ENCODE measurements at regions not wholly inside any gene's neighbourhood (a gene's known extent, or its start where the extent isn't known, plus 50 kb on each side); places are given as distances from the start of the nearest gene placed in this dataset.

- no peaks in the 10 kb centered on the region for H3K4me1 Mint-ChIP-seq (ENCODE audit: low read depth)
- peaks cover 41% of the 10 kb centered on the region for H3K27me3 Mint-ChIP-seq
- H3K36me3 Mint-ChIP-seq (ENCODE audit: low read depth) = no peaks in the 10 kb centered on the region
- no peak overlapping the region for H3K27ac Mint-ChIP-seq
- H3K9me3 Mint-ChIP-seq = peaks cover 2% of the 10 kb centered on the region
- DNase-seq = no peak
- H3K4me3 Mint-ChIP-seq = no peak overlapping the region
Observed at GRCh38 chr7:42987648-42988214, 55.6 kb downstream of the MRPL32 start.

GRCh38 chr7:42991024-42991423 lies 58.8 kb downstream of the MRPL32 start:
- H3K4me3 Mint-ChIP-seq = no peak overlapping the region

GRCh38 chr7:42991913-42992591 lies 59.9 kb downstream of the MRPL32 start:
- no peaks in the 10 kb centered on the region for H3K9me3 Mint-ChIP-seq
- no peak for DNase-seq
- H3K4me1 Mint-ChIP-seq (ENCODE audit: low read depth) = no peaks in the 10 kb centered on the region
- no peak overlapping the region for H3K27ac Mint-ChIP-seq
- H3K36me3 Mint-ChIP-seq (ENCODE audit: low read depth) = no peaks in the 10 kb centered on the region
- peaks cover 42% of the 10 kb centered on the region for H3K27me3 Mint-ChIP-seq
- H3K4me3 Mint-ChIP-seq = no peak overlapping the region

More at GRCh38 chr7:42991024-42991423, 58.8 kb downstream of the MRPL32 start:
- no peak for DNase-seq
- Mint-ChIP-seq H3K27ac (no peak overlapping the region), H3K36me3 (ENCODE audit: low read depth) (no peaks in the 10 kb centered on the region), H3K27me3 (peaks cover 52% of the 10 kb centered on the region), H3K9me3 (peaks cover 1% of the 10 kb centered on the region), H3K4me1 (ENCODE audit: low read depth) (no peaks in the 10 kb centered on the region)

GRCh38 chr7:42993038-42993437 lies 60.9 kb downstream of the MRPL32 start:
- H3K36me3 Mint-ChIP-seq (ENCODE audit: low read depth) = no peaks in the 10 kb centered on the region
- H3K27me3 Mint-ChIP-seq = peaks cover 39% of the 10 kb centered on the region
- H3K9me3 Mint-ChIP-seq = no peaks in the 10 kb centered on the region
- H3K27ac Mint-ChIP-seq = no peak overlapping the region
- no peaks in the 10 kb centered on the region for H3K4me1 Mint-ChIP-seq (ENCODE audit: low read depth)
- no peak for DNase-seq
- no peak overlapping the region for H3K4me3 Mint-ChIP-seq

- DNase-seq = no peak
- no peak overlapping the region for H3K27ac Mint-ChIP-seq
- H3K36me3 Mint-ChIP-seq (ENCODE audit: low read depth) = no peaks in the 10 kb centered on the region
- H3K27me3 Mint-ChIP-seq = peaks cover 43% of the 10 kb centered on the region
- no peaks in the 10 kb centered on the region for H3K9me3 Mint-ChIP-seq
- no peak overlapping the region for H3K4me3 Mint-ChIP-seq
- no peaks in the 10 kb centered on the region for H3K4me1 Mint-ChIP-seq (ENCODE audit: low read depth)
Observed at GRCh38 chr7:42994096-42994495, 61.9 kb downstream of the MRPL32 start.

GRCh38 chr7:42997611-42998010 lies 65.4 kb downstream of the MRPL32 start:
- no peak for DNase-seq
- Mint-ChIP-seq H3K4me1 (ENCODE audit: low read depth) (no peaks in the 10 kb centered on the region), H3K36me3 (ENCODE audit: low read depth) (no peaks in the 10 kb centered on the region), H3K27me3 (peaks cover 34% of the 10 kb centered on the region), H3K4me3 (no peak overlapping the region), H3K27ac (no peak overlapping the region), H3K9me3 (no peaks in the 10 kb centered on the region)

GRCh38 chr7:43004082-43004481 lies 71.9 kb downstream of the MRPL32 start:
- peaks cover 4% of the 10 kb centered on the region for H3K4me1 Mint-ChIP-seq (ENCODE audit: low read depth)
- DNase-seq = no peak
- no peaks in the 10 kb centered on the region for H3K9me3 Mint-ChIP-seq
- H3K36me3 Mint-ChIP-seq (ENCODE audit: low read depth) = no peaks in the 10 kb centered on the region
- H3K27ac Mint-ChIP-seq = no peak overlapping the region
- H3K27me3 Mint-ChIP-seq = peaks cover 38% of the 10 kb centered on the region
- no peak overlapping the region for H3K4me3 Mint-ChIP-seq

- Mint-ChIP-seq H3K27ac (no peak overlapping the region), H3K27me3 (peaks cover 40% of the 10 kb centered on the region), H3K4me3 (no peak overlapping the region), H3K4me1 (ENCODE audit: low read depth) (peaks cover 4% of the 10 kb centered on the region), H3K9me3 (no peaks in the 10 kb centered on the region), H3K36me3 (ENCODE audit: low read depth) (no peaks in the 10 kb centered on the region)
- DNase-seq = no peak
Observed at GRCh38 chr7:43006008-43006407, 73.8 kb downstream of the MRPL32 start.

- H3K36me3 Mint-ChIP-seq (ENCODE audit: low read depth) = no peaks in the 10 kb centered on the region
- no peak for DNase-seq
Observed at GRCh38 chr7:43010061-43010460, 77.9 kb downstream of the MRPL32 start.

GRCh38 chr7:43011879-43012278 lies 79.7 kb downstream of the MRPL32 start:
- Mint-ChIP-seq H3K36me3 (ENCODE audit: low read depth) (no peaks in the 10 kb centered on the region), H3K9me3 (peaks cover 2% of the 10 kb centered on the region), H3K27me3 (peaks cover 62% of the 10 kb centered on the region), H3K27ac (no peak overlapping the region), H3K4me3 (no peak overlapping the region), H3K4me1 (ENCODE audit: low read depth) (no peaks in the 10 kb centered on the region)
- DNase-seq = no peak

More at GRCh38 chr7:43010061-43010460, 77.9 kb downstream of the MRPL32 start:
- Mint-ChIP-seq H3K4me3 (no peak overlapping the region), H3K4me1 (ENCODE audit: low read depth) (no peaks in the 10 kb centered on the region), H3K27ac (no peak overlapping the region), H3K9me3 (peaks cover 2% of the 10 kb centered on the region), H3K27me3 (peaks cover 52% of the 10 kb centered on the region)

GRCh38 chr7:43014406-43014805 lies 82.2 kb downstream of the MRPL32 start:
- Mint-ChIP-seq H3K27ac (no peak overlapping the region), H3K9me3 (peaks cover 2% of the 10 kb centered on the region), H3K4me1 (ENCODE audit: low read depth) (no peaks in the 10 kb centered on the region), H3K4me3 (no peak overlapping the region), H3K27me3 (peaks cover 59% of the 10 kb centered on the region), H3K36me3 (ENCODE audit: low read depth) (no peaks in the 10 kb centered on the region)
- no peak for DNase-seq

- no peak for DNase-seq
- Mint-ChIP-seq H3K27ac (no peak overlapping the region), H3K9me3 (peaks cover 2% of the 10 kb centered on the region), H3K4me1 (ENCODE audit: low read depth) (no peaks in the 10 kb centered on the region), H3K27me3 (peaks cover 60% of the 10 kb centered on the region), H3K36me3 (ENCODE audit: low read depth) (no peaks in the 10 kb centered on the region), H3K4me3 (no peak overlapping the region)
Observed at GRCh38 chr7:43015301-43015700, 83.1 kb downstream of the MRPL32 start.

GRCh38 chr7:43018446-43018845 lies 86.3 kb downstream of the MRPL32 start:
- no peaks in the 10 kb centered on the region for H3K36me3 Mint-ChIP-seq (ENCODE audit: low read depth)
- no peaks in the 10 kb centered on the region for H3K4me1 Mint-ChIP-seq (ENCODE audit: low read depth)
- H3K9me3 Mint-ChIP-seq = no peaks in the 10 kb centered on the region
- DNase-seq = no peak
- H3K27ac Mint-ChIP-seq = no peak overlapping the region
- peaks cover 43% of the 10 kb centered on the region for H3K27me3 Mint-ChIP-seq
- H3K4me3 Mint-ChIP-seq = no peak overlapping the region

- peaks cover 21% of the 10 kb centered on the region for H3K27me3 Mint-ChIP-seq
- H3K9me3 Mint-ChIP-seq = no peaks in the 10 kb centered on the region
- H3K36me3 Mint-ChIP-seq (ENCODE audit: low read depth) = no peaks in the 10 kb centered on the region
- no peak overlapping the region for H3K4me3 Mint-ChIP-seq
- no peak overlapping the region for H3K27ac Mint-ChIP-seq
- DNase-seq = no peak
- H3K4me1 Mint-ChIP-seq (ENCODE audit: low read depth) = no peaks in the 10 kb centered on the region
Observed at GRCh38 chr7:43021431-43021830, 89.3 kb downstream of the MRPL32 start.

GRCh38 chr7:43022008-43022407 lies 89.8 kb downstream of the MRPL32 start:
- H3K27ac Mint-ChIP-seq = no peak overlapping the region
- H3K4me1 Mint-ChIP-seq (ENCODE audit: low read depth) = no peaks in the 10 kb centered on the region
- H3K27me3 Mint-ChIP-seq = peaks cover 18% of the 10 kb centered on the region
- H3K9me3 Mint-ChIP-seq = no peaks in the 10 kb centered on the region
- H3K36me3 Mint-ChIP-seq (ENCODE audit: low read depth) = no peaks in the 10 kb centered on the region
- no peak overlapping the region for H3K4me3 Mint-ChIP-seq
- DNase-seq = no peak
